HepG2 (cell line): ENCODE measurements at regions not wholly inside any gene's neighbourhood (a gene's known extent, or its start where the extent isn't known, plus 50 kb on each side); places are given as distances from the start of the nearest gene placed in this dataset.

Experiments
- BORCS8-MEF2B ChIP-seq: sonication (generic); formaldehyde crosslinking; IDR thresholded peaks from 2 replicates; pipeline ENCODE4 v1.8.0; 2022; ENCODE audit warnings: mild to moderate bottlenecking, missing genetic modification reagents
- ERF ChIP-seq: IDR thresholded peaks from 2 replicates; pipeline ENCODE4 v1.6.1; 2018; ENCODE audit warnings: missing biosample characterization, missing genetic modification reagents
- ETV5 ChIP-seq: IDR thresholded peaks from 2 replicates; pipeline ENCODE4 v1.6.1; 2018; ENCODE audit warnings: missing biosample characterization, missing genetic modification reagents, inconsistent platforms, borderline replicate concordance
- FOSL1 ChIP-seq: sonication (generic); formaldehyde crosslinking; IDR thresholded peaks from 2 replicates; pipeline ENCODE4 v1.9.0; 2021; ENCODE audit warnings: missing genetic modification reagents, borderline replicate concordance
- IKZF1 ChIP-seq: fragments of 450-650 bp; IDR thresholded peaks from 2 replicates; pipeline ENCODE4 v1.7.1; 2016
- KAT2B ChIP-seq: fragments of 150-350 bp; IDR thresholded peaks from 2 replicates; pipeline ENCODE4 v1.6.1; 2014; ENCODE audit warnings: low read depth, low read length, borderline replicate concordance
- PCBP1 ChIP-seq: fragments of 200-400 bp; formaldehyde crosslinking; IDR thresholded peaks from 2 replicates; pipeline ENCODE4 v1.6.1; 2017; ENCODE audit warnings: mild to moderate bottlenecking, low read depth, low read length, borderline replicate concordance
- TF ChIP-seq, protein P1 (sequence below), 2 experiments: IDR thresholded peaks; 2 replicates each; pipeline ENCODE4 v1.6.1; 2011 to 2012; ENCODE audit warnings: low read length in 2 of 2, borderline replicate concordance in 1 of 2, low read depth in 1 of 2, mild to moderate bottlenecking in 1 of 2, moderate library complexity in 1 of 2
- TF ChIP-seq, protein P2 (sequence below): sonication (generic); formaldehyde crosslinking; conservative IDR thresholded peaks from 2 replicates; pipeline ENCODE4 v1.4.0; 2020; ENCODE audit warnings: mild to moderate bottlenecking, missing genetic modification reagents, moderate library complexity
- TF ChIP-seq, protein P3 (sequence below): sonication (generic); formaldehyde crosslinking; IDR thresholded peaks from 2 replicates; pipeline ENCODE4 v1.5.0; 2020; ENCODE audit warnings: mild to moderate bottlenecking, missing genetic modification reagents, moderate library complexity

DNA sequence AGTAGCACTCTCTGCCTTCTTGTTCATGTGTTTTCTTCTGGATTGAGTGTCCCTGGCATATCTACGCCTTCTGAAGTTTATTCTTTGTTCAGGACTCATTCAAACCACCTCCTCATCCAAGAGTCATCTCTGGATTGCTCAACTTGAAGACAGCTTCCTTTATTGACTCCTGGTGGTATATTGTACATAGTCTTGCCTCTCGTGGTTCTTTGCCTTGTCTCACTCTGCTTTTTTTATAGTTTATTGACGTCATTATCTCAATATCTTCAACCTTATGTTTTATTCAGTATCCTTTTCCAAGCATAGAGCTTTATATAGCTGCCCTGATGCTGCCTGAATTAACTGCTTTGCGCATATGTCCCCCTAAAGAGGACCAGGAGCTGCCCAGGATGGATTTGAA lies 161.7 kb downstream of the INSIG2 start:
- TF ChIP-seq BORCS8-MEF2B (CRISPR knock-in tag) = no peak
- no peak for TF ChIP-seq KAT2B
- TF ChIP-seq, protein P1, sequence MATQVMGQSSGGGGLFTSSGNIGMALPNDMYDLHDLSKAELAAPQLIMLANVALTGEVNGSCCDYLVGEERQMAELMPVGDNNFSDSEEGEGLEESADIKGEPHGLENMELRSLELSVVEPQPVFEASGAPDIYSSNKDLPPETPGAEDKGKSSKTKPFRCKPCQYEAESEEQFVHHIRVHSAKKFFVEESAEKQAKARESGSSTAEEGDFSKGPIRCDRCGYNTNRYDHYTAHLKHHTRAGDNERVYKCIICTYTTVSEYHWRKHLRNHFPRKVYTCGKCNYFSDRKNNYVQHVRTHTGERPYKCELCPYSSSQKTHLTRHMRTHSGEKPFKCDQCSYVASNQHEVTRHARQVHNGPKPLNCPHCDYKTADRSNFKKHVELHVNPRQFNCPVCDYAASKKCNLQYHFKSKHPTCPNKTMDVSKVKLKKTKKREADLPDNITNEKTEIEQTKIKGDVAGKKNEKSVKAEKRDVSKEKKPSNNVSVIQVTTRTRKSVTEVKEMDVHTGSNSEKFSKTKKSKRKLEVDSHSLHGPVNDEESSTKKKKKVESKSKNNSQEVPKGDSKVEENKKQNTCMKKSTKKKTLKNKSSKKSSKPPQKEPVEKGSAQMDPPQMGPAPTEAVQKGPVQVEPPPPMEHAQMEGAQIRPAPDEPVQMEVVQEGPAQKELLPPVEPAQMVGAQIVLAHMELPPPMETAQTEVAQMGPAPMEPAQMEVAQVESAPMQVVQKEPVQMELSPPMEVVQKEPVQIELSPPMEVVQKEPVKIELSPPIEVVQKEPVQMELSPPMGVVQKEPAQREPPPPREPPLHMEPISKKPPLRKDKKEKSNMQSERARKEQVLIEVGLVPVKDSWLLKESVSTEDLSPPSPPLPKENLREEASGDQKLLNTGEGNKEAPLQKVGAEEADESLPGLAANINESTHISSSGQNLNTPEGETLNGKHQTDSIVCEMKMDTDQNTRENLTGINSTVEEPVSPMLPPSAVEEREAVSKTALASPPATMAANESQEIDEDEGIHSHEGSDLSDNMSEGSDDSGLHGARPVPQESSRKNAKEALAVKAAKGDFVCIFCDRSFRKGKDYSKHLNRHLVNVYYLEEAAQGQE (IDR thresholded peaks at IDR 0.05; ENCODE audit: borderline replicate concordance in 1 of 2, low read depth in 1 of 2, low read length in 2 of 2) = no peak
- no peak for TF ChIP-seq FOSL1 (CRISPR knock-in tag)
- TF ChIP-seq, protein P2, sequence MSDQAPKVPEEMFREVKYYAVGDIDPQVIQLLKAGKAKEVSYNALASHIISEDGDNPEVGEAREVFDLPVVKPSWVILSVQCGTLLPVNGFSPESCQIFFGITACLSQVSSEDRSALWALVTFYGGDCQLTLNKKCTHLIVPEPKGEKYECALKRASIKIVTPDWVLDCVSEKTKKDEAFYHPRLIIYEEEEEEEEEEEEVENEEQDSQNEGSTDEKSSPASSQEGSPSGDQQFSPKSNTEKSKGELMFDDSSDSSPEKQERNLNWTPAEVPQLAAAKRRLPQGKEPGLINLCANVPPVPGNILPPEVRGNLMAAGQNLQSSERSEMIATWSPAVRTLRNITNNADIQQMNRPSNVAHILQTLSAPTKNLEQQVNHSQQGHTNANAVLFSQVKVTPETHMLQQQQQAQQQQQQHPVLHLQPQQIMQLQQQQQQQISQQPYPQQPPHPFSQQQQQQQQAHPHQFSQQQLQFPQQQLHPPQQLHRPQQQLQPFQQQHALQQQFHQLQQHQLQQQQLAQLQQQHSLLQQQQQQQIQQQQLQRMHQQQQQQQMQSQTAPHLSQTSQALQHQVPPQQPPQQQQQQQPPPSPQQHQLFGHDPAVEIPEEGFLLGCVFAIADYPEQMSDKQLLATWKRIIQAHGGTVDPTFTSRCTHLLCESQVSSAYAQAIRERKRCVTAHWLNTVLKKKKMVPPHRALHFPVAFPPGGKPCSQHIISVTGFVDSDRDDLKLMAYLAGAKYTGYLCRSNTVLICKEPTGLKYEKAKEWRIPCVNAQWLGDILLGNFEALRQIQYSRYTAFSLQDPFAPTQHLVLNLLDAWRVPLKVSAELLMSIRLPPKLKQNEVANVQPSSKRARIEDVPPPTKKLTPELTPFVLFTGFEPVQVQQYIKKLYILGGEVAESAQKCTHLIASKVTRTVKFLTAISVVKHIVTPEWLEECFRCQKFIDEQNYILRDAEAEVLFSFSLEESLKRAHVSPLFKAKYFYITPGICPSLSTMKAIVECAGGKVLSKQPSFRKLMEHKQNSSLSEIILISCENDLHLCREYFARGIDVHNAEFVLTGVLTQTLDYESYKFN (CRISPR knock-in tag) = no peak
- TF ChIP-seq ETV5 (CRISPR knock-in tag) = no peak
- TF ChIP-seq PCBP1 = no peak
- no peak for TF ChIP-seq ERF (CRISPR knock-in tag)
- no peak for TF ChIP-seq IKZF1
- TF ChIP-seq, protein P3, sequence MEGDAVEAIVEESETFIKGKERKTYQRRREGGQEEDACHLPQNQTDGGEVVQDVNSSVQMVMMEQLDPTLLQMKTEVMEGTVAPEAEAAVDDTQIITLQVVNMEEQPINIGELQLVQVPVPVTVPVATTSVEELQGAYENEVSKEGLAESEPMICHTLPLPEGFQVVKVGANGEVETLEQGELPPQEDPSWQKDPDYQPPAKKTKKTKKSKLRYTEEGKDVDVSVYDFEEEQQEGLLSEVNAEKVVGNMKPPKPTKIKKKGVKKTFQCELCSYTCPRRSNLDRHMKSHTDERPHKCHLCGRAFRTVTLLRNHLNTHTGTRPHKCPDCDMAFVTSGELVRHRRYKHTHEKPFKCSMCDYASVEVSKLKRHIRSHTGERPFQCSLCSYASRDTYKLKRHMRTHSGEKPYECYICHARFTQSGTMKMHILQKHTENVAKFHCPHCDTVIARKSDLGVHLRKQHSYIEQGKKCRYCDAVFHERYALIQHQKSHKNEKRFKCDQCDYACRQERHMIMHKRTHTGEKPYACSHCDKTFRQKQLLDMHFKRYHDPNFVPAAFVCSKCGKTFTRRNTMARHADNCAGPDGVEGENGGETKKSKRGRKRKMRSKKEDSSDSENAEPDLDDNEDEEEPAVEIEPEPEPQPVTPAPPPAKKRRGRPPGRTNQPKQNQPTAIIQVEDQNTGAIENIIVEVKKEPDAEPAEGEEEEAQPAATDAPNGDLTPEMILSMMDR (CRISPR knock-in tag) = no peak
